Lower lobe of right lung (tissue), 2 donors: ENCODE measurements at regions not wholly inside any gene's neighbourhood (a gene's known extent, or its start where the extent isn't known, plus 50 kb on each side); places are given as distances from the start of the nearest gene placed in this dataset.
A peak's percentile ranks its signal among the peaks of the same experiment; 100 is the strongest.

Experiments used
- ATAC-seq, 2 donors: fragments of 200-7000 bp; cut with Tn5 transposase; one replicate each; pipeline ENCODE4 v1.9.1; 2020 to 2022; ENCODE audit warnings: mild to moderate bottlenecking in 2 of 2, moderate library complexity in 2 of 2
- DNase-seq: peaks from one replicate; pipeline ENCODE4 v3.0.0-alpha.2; 2020
- H3K27ac ChIP-seq: fragments of 200-600 bp; one replicate; pipeline ENCODE4 v1.8.0; 2022
- H3K27me3 ChIP-seq: fragments of 200-600 bp; one replicate; pipeline ENCODE4 v1.8.0; 2022; ENCODE audit warnings: low read depth
- H3K36me3 ChIP-seq: fragments of 200-600 bp; one replicate; pipeline ENCODE4 v1.8.0; 2022; ENCODE audit warnings: mild to moderate bottlenecking
- H3K4me1 ChIP-seq: fragments of 200-600 bp; one replicate; pipeline ENCODE4 v1.8.0; 2022
- H3K4me3 ChIP-seq: fragments of 200-600 bp; one replicate; pipeline ENCODE4 v1.8.0; 2022; ENCODE audit warnings: mild to moderate bottlenecking
- H3K9me3 ChIP-seq: fragments of 200-600 bp; one replicate; pipeline ENCODE4 v1.8.0; 2022
- intact Hi-C: fragments of 100-400 bp; cut with DNase I; formaldehyde crosslinking; loops from one replicate; pipeline ENCODE4 v1.11.0; 2022
- TF ChIP-seq, protein P1 (sequence below): fragments of 200-600 bp; IDR thresholded peaks from one replicate; pipeline ENCODE4 v1.8.0; 2022; ENCODE audit warnings: antibody characterized with exemption, mild to moderate bottlenecking
- donor health status: DM: no; HTN: yes; CAD: no; lungs with severe emphysema.

DNA sequence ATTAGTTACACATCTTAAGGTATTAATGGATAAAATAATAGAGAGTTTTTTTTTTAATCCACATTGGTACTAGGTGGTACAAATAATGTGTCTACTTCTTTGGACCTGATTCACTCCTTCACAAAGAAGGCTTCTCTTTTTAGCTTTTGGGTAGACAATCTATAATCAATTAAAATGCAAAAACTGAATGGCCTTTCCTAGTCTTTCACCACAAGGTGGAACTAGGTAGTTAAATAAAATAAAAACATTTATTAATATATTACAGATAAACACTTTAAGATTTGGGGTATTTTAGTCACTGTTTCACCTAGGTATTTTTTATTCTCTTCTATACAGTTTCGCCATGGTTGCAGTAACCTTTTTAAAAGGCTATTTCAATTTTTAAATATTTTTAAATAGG is 68.3 kb upstream of the DST start:
- DNase-seq (no peak), ATAC-seq (no peak)
- Histone ChIP-seq H3K4me3 (no peak overlapping the region), H3K4me1 (peaks cover 16% of the 10 kb centered on the region), H3K9me3 (no peaks in the 10 kb centered on the region), H3K36me3 (no peaks in the 10 kb centered on the region), H3K27ac (no peak overlapping the region), H3K27me3 (no peaks in the 10 kb centered on the region)
- TF ChIP-seq, protein P1, sequence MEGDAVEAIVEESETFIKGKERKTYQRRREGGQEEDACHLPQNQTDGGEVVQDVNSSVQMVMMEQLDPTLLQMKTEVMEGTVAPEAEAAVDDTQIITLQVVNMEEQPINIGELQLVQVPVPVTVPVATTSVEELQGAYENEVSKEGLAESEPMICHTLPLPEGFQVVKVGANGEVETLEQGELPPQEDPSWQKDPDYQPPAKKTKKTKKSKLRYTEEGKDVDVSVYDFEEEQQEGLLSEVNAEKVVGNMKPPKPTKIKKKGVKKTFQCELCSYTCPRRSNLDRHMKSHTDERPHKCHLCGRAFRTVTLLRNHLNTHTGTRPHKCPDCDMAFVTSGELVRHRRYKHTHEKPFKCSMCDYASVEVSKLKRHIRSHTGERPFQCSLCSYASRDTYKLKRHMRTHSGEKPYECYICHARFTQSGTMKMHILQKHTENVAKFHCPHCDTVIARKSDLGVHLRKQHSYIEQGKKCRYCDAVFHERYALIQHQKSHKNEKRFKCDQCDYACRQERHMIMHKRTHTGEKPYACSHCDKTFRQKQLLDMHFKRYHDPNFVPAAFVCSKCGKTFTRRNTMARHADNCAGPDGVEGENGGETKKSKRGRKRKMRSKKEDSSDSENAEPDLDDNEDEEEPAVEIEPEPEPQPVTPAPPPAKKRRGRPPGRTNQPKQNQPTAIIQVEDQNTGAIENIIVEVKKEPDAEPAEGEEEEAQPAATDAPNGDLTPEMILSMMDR, result no peak
- intact Hi-C loops, result no loop called here

DNA sequence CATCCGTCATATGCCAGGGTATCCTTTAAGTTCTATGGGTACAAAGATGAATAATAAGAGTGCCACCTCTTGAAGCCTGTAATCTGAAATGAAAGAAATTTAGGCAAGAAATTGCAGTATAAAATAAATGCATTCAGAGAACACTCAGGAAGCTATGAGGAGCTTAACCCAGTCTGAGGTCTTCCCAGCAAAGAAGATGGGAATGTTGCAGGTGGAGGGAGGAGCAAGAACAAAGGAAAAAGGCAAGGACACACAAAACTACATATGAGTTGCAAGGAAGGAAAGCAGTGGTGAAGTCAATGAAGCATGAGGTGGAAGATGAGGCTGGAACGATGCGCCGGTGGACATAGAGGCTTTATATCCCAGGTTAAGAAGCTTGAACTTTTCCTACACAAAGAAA is 67.0 kb upstream of the DST start:
- no peak for DNase-seq
- intact Hi-C loops, result no loop called here
- no peak overlapping the region for H3K27ac ChIP-seq
- H3K4me1 ChIP-seq, result peaks cover 5% of the 10 kb centered on the region
- no peak overlapping the region for H3K4me3 ChIP-seq
- no peaks in the 10 kb centered on the region for H3K9me3 ChIP-seq
- H3K36me3 ChIP-seq, result no peaks in the 10 kb centered on the region
- TF ChIP-seq, protein P1, result no peak
- no peak for ATAC-seq
- H3K27me3 ChIP-seq, result no peaks in the 10 kb centered on the region

DNA sequence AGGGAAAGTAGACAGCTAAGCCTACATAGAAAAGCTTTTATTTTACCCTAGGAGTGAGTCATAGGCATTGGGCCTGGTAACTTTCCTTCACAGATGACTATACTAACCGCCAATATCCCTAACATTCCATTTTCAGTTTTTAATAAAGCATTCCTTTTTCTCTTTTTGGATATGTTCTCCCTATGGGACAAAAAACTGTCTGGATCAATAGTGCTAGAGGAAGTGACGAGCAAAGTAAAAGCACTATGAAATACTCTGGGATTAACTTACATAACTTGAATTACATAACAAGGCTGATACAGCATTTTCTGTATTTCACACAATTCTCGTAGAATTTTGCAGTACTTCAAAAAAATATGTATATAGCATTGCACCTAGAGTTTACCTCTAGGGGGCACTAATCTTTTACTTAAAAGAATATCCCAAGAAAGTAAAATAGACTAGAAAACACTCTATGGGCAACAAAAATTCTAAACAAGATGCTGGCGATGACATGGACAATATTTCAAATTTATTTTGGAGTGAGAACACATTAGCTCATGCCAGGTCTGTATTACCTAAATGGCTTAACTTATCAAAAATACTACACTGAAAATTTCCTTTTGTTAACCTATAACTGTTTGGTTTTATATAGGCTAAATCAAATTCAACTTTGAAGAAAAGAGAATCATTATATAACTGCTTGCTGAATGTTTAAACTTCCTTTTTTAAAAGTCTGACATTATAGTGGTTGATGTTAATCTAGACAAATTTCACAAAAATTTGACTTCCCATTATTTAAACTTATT is 66.3 kb upstream of the DST start:
- H3K27ac ChIP-seq, result no peak overlapping the region
- H3K4me1 ChIP-seq, result no peaks in the 10 kb centered on the region
- intact Hi-C loops, result no loop called here
- H3K27me3 ChIP-seq, result no peaks in the 10 kb centered on the region
- no peaks in the 10 kb centered on the region for H3K9me3 ChIP-seq
- peak; percentile 57 to 59 for ATAC-seq
- TF ChIP-seq, protein P1, result peak; percentile 65
- no peaks in the 10 kb centered on the region for H3K36me3 ChIP-seq
- DNase-seq, result no peak
- H3K4me3 ChIP-seq, result no peak overlapping the region

DNA sequence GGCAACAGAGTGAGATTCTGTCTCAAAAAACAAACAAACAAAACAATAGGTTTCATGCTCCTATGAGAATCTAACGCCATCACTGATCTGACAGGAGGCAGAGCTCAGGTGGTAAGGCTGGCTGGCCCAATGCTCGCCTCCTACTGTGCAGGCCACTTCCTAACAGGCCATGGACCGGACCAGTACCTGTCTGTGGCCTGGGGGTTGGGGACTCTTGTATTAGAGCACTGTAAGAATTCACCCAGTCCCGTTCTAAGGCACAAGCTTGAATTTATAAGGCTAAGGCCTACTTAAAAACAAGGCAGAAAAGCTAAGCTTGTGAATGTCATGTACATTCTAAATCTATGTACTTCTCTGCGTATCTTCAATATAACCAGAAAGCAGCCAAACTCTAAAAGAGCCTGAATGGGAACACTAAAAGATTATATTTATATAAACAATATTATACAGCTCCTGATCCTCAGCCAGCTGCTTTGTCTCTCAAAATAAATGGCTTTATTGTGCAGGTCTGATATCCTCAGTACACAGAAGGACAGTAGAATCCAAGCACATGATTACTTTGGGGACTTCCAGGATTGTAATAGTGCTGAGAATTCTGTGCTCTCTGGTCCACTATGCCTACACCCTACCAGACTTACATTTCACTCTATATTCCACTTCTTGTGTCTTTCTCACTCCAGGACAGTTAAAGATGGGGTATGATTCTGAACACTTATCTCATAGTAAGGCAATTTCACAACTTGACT is 64.5 kb upstream of the DST start:
- TF ChIP-seq, protein P1, result no peak
- Histone ChIP-seq H3K27ac (no peak overlapping the region), H3K4me1 (no peaks in the 10 kb centered on the region), H3K36me3 (no peaks in the 10 kb centered on the region), H3K9me3 (no peaks in the 10 kb centered on the region), H3K4me3 (no peak overlapping the region), H3K27me3 (no peaks in the 10 kb centered on the region)
- peak in 1 of 2 donors; percentile 7 for ATAC-seq
- no peak for DNase-seq
- intact Hi-C loops, result no loop called here

DNA sequence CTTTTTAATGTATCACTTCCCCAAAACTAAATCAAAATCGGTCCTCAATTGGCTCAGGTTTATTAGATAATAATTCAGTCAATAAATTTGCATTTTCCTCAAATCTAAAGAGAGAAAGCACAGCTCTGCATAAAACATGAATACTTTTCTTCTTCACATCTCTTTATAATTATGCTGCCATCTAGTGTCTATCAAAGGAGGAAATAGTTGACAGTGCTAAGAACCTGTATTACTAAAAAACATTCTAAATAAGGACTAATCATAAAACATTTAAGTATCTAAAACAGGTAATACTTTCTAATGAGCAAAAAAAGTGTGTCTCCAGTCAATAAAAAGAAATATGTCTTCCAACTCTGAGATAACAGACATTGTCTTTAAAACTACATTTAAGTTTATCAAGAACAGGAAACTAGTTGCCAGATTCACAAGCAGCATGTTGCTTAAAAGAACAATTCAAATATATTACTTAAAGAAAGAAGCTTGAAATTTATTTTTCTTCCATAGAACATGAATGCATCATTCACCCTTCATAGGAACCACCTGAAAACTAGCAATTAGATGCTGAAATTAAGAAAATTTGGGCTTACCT is 56.5 kb upstream of the DST start:
- H3K4me3 ChIP-seq, result no peak overlapping the region
- H3K27me3 ChIP-seq, result no peaks in the 10 kb centered on the region
- DNase-seq, result no peak
- no peak overlapping the region for H3K27ac ChIP-seq
- intact Hi-C loops, result loop anchor here (10.0 kb wide), 1 partner anchor 54 kb away; the partner anchor contains the start of gene DST
- no peaks in the 10 kb centered on the region for H3K9me3 ChIP-seq
- H3K36me3 ChIP-seq, result no peaks in the 10 kb centered on the region
- no peaks in the 10 kb centered on the region for H3K4me1 ChIP-seq
- ATAC-seq, result peak in 1 of 2 donors; percentile 61
- TF ChIP-seq, protein P1, result peak; percentile 52
